ENCODE measurements at regions not wholly inside any gene's neighbourhood (a gene's known extent, or its start where the extent isn't known, plus 50 kb on each side); places are given as distances from the start of the nearest gene placed in this dataset.

DNA sequence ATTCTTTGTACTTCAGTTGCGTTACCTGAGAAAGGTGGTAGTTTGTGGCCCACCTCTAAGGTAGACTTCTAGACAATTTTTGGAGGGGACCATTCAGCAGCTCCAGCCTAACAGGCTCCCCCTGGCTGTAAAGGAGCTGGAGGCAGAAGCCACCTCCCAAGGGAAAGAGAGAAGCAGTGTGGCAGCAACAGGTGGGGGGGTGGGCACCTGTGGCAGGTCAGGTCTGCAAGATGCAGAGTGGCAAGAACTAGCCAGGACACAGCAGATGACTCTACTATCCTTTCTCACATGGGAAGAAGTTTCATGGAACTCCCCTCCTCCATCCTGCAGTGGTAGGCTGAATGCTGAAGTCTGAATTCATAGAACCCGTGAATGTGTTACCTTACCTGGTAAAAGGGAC, 148.3 kb upstream of the DTNBP1 start:
- Histone ChIP-seq H3K4me3 (ENCODE audit: low read depth, low read length) (no peak overlapping the region), H3K36me3 (ENCODE audit: control insufficient read depth, insufficient read depth, low read length) (no peaks in the 10 kb centered on the region), H3K9ac (no peak overlapping the region), H3K4me2 (ENCODE audit: low read length) (no peak overlapping the region), H3K4me1 (no peaks in the 10 kb centered on the region), H3K79me2 (no peaks in the 10 kb centered on the region), H3K9me3 (ENCODE audit: control insufficient read depth, low read length) (no peaks in the 10 kb centered on the region), H3K27ac (no peak overlapping the region), H3K27me3 (ENCODE audit: control insufficient read depth, insufficient read depth, low read length) (no peaks in the 10 kb centered on the region), H2AFZ (no peak overlapping the region)
- no peak for TF ChIP-seq CTCF (IDR thresholded peaks at IDR 0.05)

GRCh38 chr6:15810618-15811017, 147.8 kb upstream of the DTNBP1 start:
- no peak for TF ChIP-seq CTCF (IDR thresholded peaks at IDR 0.05)
- Histone ChIP-seq H3K4me3 (ENCODE audit: low read depth, low read length) (no peak overlapping the region), H3K4me2 (ENCODE audit: low read length) (no peak overlapping the region), H3K36me3 (ENCODE audit: control insufficient read depth, insufficient read depth, low read length) (no peaks in the 10 kb centered on the region), H3K79me2 (no peaks in the 10 kb centered on the region), H2AFZ (no peak overlapping the region), H3K9ac (no peak overlapping the region), H3K27ac (no peak overlapping the region), H3K27me3 (ENCODE audit: control insufficient read depth, insufficient read depth, low read length) (no peaks in the 10 kb centered on the region), H3K4me1 (no peaks in the 10 kb centered on the region), H3K9me3 (ENCODE audit: control insufficient read depth, low read length) (no peaks in the 10 kb centered on the region)

- no peaks in the 10 kb centered on the region for H3K4me1 ChIP-seq
These were observed 146.5 kb upstream of the DTNBP1 start for GRCh38 chr6:15809367-15809766.

GRCh38 chr6:15804164-15805154, 141.6 kb upstream of the DTNBP1 start:
- Histone ChIP-seq H3K27ac (no peak overlapping the region), H3K9ac (no peak overlapping the region), H3K4me3 (ENCODE audit: low read depth, low read length) (no peak overlapping the region), H3K79me2 (no peaks in the 10 kb centered on the region), H2AFZ (no peak overlapping the region), H3K36me3 (ENCODE audit: control insufficient read depth, insufficient read depth, low read length) (no peaks in the 10 kb centered on the region), H3K4me1 (no peaks in the 10 kb centered on the region), H3K9me3 (ENCODE audit: control insufficient read depth, low read length) (no peaks in the 10 kb centered on the region), H3K27me3 (ENCODE audit: control insufficient read depth, insufficient read depth, low read length) (no peaks in the 10 kb centered on the region), H3K4me2 (ENCODE audit: low read length) (no peak overlapping the region)
- no peak for TF ChIP-seq CTCF (IDR thresholded peaks at IDR 0.05)

More at GRCh38 chr6:15809367-15809766, 146.5 kb upstream of the DTNBP1 start:
- TF ChIP-seq CTCF (IDR thresholded peaks at IDR 0.05) = no peak
- no peaks in the 10 kb centered on the region for H3K79me2 ChIP-seq
- no peak overlapping the region for H3K9ac ChIP-seq
- no peak overlapping the region for H3K27ac ChIP-seq
- no peak overlapping the region for H3K4me2 ChIP-seq (ENCODE audit: low read length)
- no peak overlapping the region for H2AFZ ChIP-seq
- no peaks in the 10 kb centered on the region for H3K27me3 ChIP-seq (ENCODE audit: control insufficient read depth, insufficient read depth, low read length)
- no peak overlapping the region for H3K4me3 ChIP-seq (ENCODE audit: low read depth, low read length)
- no peaks in the 10 kb centered on the region for H3K36me3 ChIP-seq (ENCODE audit: control insufficient read depth, insufficient read depth, low read length)
- H3K9me3 ChIP-seq (ENCODE audit: control insufficient read depth, low read length) = no peaks in the 10 kb centered on the region

Data from parathyroid adenoma (tissue), 2 donors.